Activated T-helper 9 cell treated with anti-CD3 and anti-CD28 coated beads, Interleukin-2, amount 50 U/mL, for 16 hours (primary cell): ENCODE measurements at regions not wholly inside any gene's neighbourhood (a gene's known extent, or its start where the extent isn't known, plus 50 kb on each side); places are given as distances from the start of the nearest gene placed in this dataset.
"Not testable (repeated sequence)": the region's sequence is repeated elsewhere in the genome, so short reads cannot be mapped to it uniquely, and the experiment has no call there.

Experiments used
- DNase-seq: peaks from one replicate; pipeline ENCODE4 v3.0.0-alpha.2; 2020; ENCODE audit warnings: low read depth

DNA sequence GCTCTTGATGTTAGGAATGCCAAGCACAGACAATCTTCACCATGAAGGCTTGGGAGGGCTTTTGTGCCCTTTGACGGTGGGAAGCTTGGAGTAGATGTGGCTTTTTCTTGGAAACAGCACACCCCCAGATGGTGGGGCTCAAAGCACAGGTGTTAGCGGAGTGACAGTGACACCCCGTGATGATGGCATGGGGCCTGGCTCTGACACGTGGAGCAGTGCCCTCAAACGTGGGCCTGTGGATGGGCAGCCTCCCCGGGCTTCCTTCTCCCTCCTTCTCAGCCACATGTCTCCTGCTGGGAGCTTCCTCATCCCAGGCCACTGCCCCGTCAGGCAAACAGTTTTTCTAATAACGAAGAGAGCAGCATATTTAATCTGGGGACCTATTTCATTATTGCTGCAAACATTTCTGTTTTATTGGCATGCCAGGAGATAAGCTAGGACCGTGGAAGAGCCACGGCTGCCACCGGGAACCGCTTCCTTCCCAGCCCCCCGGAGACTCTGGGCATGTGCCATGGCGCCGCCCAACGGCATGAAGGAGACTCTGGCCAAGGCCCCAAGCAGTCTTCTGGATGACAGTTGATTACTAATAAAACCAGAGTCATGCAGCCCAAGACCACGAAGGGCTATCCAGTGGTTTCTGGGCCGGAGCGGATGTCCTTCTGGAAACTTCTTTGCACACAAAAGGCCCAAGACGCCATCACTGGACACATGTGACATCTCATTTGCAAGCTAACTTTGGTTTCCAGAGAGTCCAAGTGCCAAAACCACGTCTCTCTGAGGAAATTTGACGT is 280.3 kb upstream of the FOXF1 start:
- no peak for DNase-seq

DNA sequence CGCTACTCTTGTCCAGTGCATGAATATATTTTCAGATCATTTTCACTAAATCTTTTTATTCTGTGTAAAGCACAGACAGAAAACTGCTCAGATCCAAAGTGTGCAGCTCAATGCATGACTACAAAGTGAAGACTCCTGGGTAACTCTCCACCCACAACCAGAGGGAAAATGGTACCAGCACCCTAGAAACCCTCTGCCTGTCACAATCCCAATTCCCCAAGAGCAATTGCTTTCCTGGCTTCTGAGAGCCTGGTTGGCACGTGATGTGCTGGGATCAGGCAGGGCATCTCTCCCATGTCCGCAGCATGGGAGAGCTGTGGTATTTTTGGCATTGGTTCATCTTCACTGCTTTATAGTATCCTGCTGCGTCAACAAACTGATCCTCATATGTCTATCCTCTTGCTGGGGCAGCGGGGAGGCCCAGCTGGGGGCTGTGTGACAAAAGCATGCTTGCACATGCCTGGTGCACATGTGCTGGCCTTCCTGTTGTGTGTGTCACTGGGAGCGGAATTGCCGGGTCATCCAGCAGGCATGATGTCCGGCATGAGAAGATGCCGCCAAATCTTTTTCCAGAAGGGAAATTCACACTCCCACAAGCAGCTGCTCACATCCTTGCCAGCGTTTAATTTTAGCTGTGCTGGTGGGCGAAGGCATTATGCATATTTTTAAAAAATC is 278.9 kb upstream of the FOXF1 start:
- DNase-seq: no peak

DNA sequence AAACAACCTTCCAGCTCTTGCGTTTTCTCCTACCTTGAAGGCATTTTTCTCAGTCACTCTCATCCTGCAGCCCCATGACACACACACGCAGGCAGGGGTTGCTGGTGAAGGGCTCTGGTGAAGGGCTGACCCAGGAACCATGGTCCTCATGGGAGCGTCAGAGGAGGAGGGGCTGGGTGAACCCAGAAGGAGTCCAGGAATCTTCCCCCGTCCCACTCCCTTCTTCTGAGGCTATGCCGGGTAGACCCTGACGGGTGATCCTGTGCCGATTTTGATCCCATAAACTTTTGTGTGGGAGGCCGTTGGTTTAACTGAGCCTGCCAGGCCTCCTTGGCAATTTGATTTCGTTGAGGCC is 278.4 kb upstream of the FOXF1 start:
- DNase-seq: no peak

DNA sequence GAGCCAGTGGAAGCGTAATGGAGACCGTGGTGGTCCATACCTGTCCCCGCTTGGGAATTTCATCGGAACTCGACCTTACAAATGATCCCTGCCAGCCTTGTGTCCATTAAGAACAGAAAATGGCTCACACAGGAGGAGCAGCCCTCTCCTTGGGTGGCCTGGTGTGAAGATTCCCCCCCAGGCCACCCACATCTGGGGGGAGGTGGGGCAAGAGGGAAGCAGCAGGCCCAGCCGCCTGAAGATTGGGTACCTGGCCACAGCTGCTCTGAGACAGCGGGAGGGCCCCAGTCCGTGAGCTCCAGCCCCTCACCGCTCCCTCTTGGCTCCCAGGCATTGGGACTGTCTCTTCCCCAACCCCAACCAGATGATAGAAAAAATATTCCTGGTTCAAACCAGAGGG is 277.8 kb upstream of the FOXF1 start:
- DNase-seq: no peak

DNA sequence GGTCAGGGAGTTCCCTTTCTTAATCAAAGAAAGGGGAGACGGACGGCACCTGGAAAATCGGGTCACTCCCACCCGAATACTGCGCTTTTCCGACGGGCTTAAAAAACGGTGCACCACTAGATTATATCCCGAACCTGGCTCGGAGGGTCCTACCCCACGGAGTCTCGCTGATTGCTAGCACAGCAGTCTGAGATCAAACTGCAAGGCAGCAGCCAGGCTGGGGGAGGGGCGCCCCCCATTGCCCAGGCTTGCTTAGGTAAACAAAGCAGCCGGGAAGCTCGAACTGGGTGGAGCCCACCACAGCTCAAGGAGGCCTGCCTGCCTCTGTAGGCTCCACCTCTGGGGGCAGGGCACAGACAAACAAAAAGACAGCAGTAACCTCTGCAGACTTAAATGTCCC is 276.8 kb upstream of the FOXF1 start:
- not testable (repeated sequence) for DNase-seq

DNA sequence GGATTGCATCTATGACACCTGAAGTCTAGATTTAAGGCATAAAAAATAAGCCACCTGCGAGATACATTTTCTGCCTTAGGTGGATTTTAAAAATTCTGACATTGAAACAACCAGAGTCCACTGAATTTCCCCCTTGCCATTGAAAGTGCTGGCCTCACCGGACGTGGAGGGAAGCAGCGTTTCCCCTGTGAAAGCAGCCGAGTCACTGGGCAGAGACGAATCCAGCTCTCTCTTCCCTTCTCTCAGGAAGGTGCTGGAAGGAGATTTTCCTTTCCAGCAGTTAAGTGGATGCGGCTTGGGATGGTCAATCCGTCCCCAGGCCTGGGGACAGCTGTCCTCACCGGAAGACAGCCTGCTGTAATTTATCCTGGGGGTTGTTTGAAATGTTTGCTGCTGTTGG is 270.9 kb upstream of the FOXF1 start:
- DNase-seq: no peak

DNA sequence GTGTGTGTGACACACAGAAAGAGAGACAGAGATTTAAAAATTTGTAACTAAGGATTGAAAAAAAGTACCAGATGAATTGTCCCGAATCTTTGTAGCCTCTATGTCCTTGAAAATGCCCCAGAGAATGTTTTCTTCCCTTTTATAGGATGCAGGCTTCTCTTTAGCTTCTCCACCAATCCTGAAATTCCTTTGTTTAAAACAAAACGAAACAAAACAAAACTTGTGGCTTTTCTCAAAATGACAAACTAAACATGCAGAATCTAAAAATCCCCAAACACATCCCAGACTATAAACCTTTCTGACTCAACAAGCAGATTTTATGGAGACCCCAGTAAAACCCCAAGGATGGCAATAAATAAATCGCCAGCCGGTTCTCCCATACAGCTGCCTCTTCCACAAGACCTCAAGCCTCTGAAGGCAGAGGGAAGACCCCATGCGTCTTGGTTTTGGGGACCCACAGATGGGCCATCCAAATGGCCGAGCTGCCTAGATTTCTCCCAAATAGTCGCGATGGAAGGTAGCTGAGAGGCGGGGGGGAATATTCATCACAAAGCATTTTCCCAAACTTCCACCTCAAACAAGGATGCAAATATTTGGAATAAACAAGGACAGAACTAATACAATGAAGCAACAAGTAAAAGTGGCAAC is 269.5 kb upstream of the FOXF1 start:
- no peak for DNase-seq

DNA sequence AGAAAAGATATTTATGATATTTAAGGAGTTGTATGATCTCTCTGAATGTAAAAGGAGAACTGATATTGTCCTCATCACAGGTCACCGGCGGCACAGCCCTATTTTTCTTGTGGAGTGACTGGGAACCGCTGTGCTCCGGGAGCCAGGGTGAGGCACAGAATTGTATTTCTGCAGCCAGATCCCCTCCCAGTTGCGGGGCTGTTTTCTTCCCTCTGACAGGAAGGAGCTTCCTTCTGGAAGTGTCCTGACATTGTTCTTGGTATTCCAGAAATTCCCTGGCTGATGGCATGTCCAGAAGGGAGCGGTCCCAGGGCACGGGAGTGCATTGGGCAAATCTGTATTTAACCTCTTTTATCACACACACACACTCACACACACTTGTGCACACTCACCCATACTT is 268.6 kb upstream of the FOXF1 start:
- no peak for DNase-seq

DNA sequence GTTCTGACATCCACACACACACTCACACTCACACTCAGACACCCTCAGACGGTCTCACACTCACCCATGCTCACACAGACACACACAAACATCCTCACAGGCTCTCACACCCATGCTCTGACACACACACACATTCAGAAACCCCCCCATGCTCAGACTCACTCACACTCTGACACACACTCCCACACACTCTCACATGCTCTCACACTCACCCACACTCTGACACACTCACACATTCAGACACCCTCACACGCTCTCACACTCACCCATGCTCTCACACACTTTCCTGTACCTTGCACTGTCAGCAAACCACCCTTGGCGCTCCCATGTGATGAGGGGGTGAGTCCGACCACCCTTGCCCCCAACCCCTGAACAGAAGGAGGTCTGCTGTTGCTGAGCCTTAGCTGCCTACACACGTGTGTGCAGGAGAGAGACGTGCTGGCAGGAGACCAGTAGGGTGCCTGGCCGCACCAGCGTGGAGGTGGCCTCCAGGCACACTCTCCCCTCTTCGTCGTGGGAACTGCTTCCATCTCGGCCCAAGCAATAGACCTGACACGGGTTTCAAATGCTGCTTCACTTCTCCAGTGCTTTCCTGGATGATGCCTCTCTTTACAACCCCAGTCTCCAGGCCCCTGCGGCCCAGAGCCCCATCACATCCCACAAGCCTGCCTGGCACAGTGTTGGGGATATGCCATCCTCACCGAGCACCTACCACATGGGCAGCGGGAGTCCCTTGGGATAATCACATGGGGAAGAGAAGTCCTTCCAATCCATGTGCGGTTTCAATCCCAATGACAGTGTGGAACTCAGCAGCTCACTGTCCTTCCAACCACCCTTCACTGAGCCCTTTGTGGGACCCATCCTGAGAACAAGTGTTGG is 267.8 kb upstream of the FOXF1 start:
- DNase-seq: no peak

DNA sequence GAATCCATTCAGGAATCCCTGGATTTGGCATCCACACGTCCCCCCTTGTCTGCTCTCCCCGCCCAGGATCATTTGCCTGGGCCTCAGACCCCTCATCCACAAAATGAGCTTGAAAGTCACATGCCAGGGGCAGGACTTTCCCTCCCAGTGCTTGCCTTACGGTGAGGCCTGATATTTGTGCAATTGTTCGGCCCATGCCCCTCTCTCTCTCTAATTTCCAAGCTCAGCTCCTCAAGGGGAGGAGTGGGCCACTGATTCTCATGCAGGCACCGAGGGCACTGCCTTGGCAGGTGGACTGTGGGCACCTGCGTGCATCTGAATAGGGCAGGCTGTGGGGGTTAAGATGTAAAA is 267.2 kb upstream of the FOXF1 start:
- DNase-seq: no peak

DNA sequence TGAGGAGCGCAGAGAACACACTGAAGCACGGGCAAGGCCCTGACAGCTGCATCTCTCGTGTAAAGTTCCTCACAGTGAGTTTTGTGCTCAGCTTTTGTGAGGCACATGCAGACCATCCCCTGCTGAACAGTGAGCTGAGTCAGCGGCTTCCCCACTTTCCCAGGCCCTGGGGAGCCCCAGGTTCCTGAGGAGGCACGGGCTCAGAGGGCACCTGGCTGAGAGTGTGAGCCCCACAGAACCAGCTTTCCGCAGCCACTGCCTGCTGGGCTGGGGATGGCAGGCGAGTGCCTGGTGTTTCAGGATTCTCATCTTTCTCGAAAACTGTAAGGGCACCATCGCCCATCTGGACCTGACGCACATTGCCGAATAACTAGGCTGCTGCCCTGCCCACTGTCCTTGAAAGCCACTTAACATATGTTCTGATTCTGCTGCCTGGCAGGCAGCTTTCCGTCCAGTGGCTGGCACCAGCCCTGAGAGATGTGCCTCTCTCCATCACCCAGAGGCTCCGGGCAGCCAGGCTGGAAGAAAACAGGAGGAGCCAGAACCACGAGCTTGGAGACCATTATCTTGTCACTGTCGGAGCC is 266.7 kb upstream of the FOXF1 start:
- no peak for DNase-seq

DNA sequence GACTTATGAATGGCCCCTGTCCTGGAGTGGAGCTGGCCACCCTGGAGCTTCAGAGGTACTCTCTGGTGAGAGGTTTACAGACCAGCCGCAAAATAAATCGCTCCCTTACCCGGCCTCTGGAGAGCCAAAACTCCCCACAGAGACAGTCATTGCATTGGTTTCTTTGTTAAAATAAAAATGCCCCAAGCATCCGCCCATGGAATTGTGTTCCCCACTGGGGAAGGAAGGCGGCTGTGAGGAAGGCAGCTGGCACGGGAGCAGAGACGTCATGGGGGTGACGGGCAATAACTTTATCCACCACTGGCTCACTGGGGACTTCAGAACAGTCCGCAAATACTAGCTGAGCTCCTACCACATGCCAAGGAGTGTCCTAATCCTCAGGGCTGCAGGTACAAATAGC is 266.2 kb upstream of the FOXF1 start:
- DNase-seq: no peak

DNA sequence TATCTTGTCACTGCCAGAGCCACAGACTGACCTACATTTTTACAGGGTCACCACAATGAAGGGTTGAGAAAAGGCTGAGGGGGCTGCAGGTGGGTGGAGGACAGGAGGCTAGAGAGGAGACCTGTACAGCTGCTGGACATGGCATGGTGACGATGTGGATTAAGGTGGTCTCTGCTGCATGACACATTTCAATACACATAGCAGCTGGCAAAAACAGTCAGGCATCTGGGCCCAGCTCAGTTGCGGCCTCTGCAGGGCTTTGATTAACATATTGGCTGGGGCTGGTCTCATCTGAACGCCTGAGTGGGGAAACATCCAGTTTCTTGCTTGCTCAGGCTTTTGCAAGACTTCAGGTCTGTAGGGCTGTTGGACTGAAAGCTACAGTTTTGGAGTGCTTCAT is 265.4 kb upstream of the FOXF1 start:
- no peak for DNase-seq

DNA sequence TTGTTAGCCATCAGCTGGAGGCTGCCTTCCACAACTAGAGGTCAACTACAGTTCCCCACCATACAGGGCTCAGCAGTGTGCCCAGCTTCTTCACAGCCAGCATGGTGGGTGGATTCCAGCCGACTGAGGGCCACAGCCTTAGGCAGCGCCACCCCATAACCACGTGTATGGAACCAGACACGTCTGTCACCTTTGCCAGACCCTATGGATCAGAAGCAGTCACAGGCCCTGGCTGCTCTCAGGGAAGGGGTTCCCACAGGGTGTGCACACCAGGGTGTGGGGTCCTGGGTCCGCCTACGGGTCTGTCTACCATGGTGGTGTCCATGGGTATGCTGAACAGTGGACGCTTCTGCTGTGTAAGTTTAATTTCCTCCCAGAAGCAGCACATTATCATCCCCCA is 265.0 kb upstream of the FOXF1 start:
- no peak for DNase-seq

DNA sequence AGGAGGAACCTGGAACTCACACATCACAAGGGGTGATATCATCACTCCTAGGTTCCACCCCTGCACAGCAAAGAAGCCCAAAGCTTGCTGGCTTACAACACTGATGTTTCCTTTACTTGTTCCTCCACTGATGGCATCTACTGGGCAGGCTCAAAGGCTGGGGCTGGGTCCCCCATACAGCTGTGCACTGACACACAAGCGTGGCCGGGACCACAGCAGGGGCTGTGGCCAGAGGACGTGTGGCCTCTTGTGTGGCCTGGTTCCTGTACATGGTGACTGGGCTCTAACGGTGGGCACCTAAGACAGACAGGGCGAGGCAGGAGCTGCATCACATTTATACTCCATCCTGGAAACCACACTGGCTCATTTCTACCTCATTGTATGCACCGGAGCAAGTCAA is 264.4 kb upstream of the FOXF1 start:
- DNase-seq: no peak

DNA sequence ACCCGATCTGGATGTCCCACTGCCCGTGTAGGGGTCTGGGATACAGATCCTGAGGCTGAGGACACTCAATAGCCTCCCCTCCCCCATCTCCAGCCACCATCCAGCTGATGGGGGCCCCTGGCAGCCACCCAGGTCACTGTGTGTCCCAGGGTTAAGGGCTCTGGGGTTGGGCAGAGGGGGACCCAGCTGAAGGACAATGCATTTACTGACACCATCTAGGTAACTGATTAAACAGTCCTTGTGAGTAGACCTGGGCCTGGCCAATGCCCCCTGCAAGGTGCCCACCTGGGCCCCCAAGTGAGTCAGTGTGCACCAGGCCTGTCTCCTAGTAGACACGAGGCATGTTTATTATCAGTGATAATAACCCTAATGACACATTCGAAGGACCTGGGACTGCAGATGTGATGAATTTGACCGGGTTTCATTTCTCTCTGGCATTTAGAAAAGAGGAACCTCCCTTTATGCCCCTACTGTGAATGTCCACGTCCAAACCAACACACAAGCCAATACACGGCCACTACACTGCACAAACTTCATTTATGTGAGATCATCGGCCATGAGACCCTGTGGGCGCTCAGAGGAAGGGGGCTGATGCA is 261.9 kb upstream of the FOXF1 start:
- DNase-seq: no peak

DNA sequence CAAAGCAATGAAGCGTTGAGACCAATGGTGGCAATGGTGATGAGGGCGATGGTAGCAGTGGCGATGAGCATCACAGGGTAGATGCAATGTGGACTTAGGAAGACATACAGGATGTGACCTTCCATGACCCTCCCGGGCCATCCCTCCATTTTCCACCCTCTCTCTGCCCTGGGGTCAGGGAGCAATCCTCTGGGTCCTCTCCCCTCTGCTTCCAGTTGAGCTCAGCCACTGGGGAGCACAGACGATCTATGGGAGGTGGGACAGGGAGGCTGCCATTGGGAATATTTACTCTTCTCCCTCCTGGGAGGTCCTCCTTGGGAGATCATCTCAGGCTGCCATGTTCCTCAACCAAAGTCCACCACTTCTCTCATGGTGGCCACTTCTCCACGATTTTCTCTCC is 260.7 kb upstream of the FOXF1 start:
- no peak for DNase-seq

DNA sequence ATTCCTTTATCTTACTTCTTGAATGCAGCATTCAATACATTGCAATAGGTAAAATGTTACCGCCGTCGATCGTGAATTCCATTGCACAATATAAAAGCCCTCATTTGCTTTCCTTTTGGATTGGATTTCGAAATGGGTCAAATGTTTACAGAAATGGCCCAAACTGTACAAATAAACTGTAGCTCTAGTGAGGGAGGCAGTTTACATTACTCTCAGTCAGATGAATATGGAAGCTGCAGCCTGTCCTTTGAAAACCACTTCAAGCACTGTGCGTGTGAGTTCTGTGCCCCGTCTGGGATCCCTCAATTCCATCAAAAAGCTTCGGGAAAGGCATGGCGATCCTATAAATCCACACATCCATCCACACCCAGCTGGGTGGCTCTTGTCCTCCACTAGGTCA is 258.6 kb upstream of the FOXF1 start:
- DNase-seq: no peak

DNA sequence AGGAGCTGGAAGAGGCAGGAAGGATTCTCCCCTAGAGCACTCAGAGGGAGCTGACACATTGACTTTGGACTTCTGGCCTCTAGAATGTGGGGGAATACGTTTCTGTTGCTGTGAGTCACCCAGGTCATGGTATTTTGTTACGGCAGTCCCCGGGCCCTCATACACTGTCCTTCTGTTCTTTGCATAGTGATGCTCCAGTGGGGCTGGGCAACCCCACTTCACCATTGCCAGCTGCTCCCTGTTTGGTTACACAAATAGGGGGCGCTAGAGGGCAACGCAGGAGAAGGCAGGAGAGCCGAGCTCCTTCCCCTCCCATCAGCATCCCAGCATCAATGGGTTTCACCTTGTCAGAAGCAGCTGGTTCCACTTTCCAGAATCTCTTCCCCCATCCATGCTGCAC is 257.7 kb upstream of the FOXF1 start:
- DNase-seq: no peak

DNA sequence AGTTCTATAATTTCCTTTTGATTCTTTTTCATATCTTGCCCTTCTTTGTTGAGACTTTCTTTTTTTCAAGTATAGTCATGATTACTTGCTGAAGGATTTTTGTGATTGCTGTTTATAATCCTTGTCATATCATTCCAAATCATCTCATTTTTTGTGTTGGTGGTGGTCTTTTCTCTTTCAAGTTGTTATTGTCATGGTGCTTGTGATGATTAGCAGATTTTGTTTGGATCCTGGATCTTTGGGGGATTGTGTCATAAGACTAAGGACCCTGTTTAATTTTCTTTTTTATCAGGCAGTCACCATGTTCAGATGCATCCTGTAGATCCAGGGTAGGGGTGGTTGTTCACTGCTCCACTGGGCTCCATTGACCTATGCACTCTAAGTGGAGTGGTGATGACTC is 254.4 kb upstream of the FOXF1 start:
- DNase-seq: no peak

DNA sequence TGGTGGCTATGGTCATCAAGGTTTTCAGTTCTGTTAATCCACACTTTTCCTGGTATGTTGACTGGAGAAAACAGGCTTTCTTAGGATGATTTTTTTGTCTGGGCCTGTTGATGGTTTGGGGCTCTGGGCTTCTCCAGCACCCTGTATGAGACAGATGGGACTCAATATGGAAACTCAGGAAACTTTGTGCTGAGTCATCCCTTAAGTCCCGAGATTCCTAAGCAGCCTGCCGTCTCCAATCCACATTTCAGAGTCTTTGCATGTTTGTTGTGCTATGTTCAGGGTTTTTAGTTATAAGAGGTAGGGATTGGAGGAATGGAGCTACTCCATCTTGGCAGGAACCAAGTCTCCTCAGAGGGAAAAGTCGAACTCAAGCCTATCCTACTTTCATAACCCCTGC is 253.3 kb upstream of the FOXF1 start:
- no peak for DNase-seq

DNA sequence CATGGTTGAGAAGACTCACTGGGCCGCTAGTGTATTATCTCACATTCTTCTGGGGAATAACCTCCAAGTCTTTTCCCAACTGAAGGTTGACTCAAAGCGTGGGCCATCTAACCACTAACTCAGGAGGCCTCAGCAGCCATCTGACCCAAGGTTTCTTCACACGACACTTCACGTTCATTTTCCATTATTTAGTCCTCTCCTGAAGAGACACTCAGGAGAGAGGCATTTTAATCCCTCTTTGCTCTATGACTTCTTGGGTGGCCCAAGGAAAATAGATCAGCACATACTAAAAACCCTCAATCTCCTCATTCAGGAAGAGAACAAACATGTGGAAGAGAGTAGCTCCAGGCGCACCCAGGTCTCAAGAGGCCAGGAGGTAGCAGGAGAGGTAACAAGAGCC is 252.8 kb upstream of the FOXF1 start:
- no peak for DNase-seq
